H9 (cell line): ENCODE measurements at regions not wholly inside any gene's neighbourhood (a gene's known extent, or its start where the extent isn't known, plus 50 kb on each side); places are given as distances from the start of the nearest gene placed in this dataset.

Source experiments
- DNase-seq: peaks from one replicate; pipeline ENCODE4 v3.0.0-alpha.2; 2017
- H2AFZ ChIP-seq: one replicate; pipeline ENCODE4 v1.6.1; 2013; ENCODE audit warnings: mild to moderate bottlenecking, low read length, control low read depth, moderate library complexity
- H2AK5ac ChIP-seq: 2 replicates; pipeline ENCODE4 v1.6.1; 2013; ENCODE audit warnings: low read length, control low read depth, mixed read lengths; ENCODE audit not compliant: insufficient read length
- H2BK120ac ChIP-seq: one replicate; pipeline ENCODE4 v1.6.1; 2013; ENCODE audit warnings: low read depth, mild to moderate bottlenecking, low read length, control low read depth, inconsistent platforms; ENCODE audit not compliant: poor library complexity, severe bottlenecking
- H2BK12ac ChIP-seq: 2 replicates; pipeline ENCODE4 v1.6.1; 2013; ENCODE audit warnings: low read length, control low read depth, mixed read lengths, low read depth; ENCODE audit not compliant: insufficient read length
- H2BK15ac ChIP-seq: 2 replicates; pipeline ENCODE4 v1.6.1; 2013; ENCODE audit warnings: low read depth, low read length, control low read depth
- H2BK20ac ChIP-seq: one replicate; pipeline ENCODE4 v1.6.1; 2013; ENCODE audit warnings: low read depth, mild to moderate bottlenecking, low read length, control low read depth, inconsistent platforms; ENCODE audit not compliant: poor library complexity, severe bottlenecking
- H2BK5ac ChIP-seq: 2 replicates; pipeline ENCODE4 v1.6.1; 2013; ENCODE audit warnings: low read length, control low read depth, mixed read lengths; ENCODE audit not compliant: insufficient read length
- H3K14ac ChIP-seq: 2 replicates; pipeline ENCODE4 v1.6.1; 2013; ENCODE audit warnings: low read length, control low read depth; ENCODE audit not compliant: insufficient read depth
- H3K18ac ChIP-seq: 2 replicates; pipeline ENCODE4 v1.6.1; 2013; ENCODE audit warnings: low read depth, mild to moderate bottlenecking, mixed read lengths, low read length, control low read depth; ENCODE audit not compliant: insufficient read length
- H3K23ac ChIP-seq: 2 replicates; pipeline ENCODE4 v1.6.1; 2013; ENCODE audit warnings: low read length, control low read depth, mixed read lengths, low read depth; ENCODE audit not compliant: insufficient read length
- H3K23me2 ChIP-seq: 2 replicates; pipeline ENCODE4 v1.6.1; 2013; ENCODE audit warnings: low read depth, mild to moderate bottlenecking, mixed read lengths, low read length, control low read depth; ENCODE audit not compliant: insufficient read length, poor library complexity, severe bottlenecking
- H3K27ac ChIP-seq: 2 replicates; pipeline ENCODE4 v1.5.1; 2013; ENCODE audit warnings: low read length, control low read depth, mixed read lengths, low read depth; ENCODE audit not compliant: insufficient read length
- H3K27me3 ChIP-seq: 2 replicates; pipeline ENCODE4 v1.6.1; 2013; ENCODE audit warnings: low read length, control low read depth, inconsistent platforms; ENCODE audit not compliant: insufficient read depth
- H3K4ac ChIP-seq: 2 replicates; pipeline ENCODE4 v1.6.1; 2013; ENCODE audit warnings: low read depth, mild to moderate bottlenecking, control low read depth, inconsistent platforms, low read length, moderate library complexity
- H3K4me1 ChIP-seq: 2 replicates; pipeline ENCODE4 v1.6.1; 2013; ENCODE audit warnings: low read length, control low read depth, inconsistent platforms; ENCODE audit not compliant: insufficient read depth
- H3K4me2 ChIP-seq: 2 replicates; pipeline ENCODE4 v1.6.1; 2013; ENCODE audit warnings: low read length, control low read depth, mixed read lengths; ENCODE audit not compliant: insufficient read length, insufficient read depth
- H3K56ac ChIP-seq: 2 replicates; pipeline ENCODE4 v1.6.1; 2013; ENCODE audit warnings: low read depth, mild to moderate bottlenecking, mixed read lengths, low read length, control low read depth; ENCODE audit not compliant: insufficient read length
- H3K79me1 ChIP-seq: 2 replicates; pipeline ENCODE4 v1.6.1; 2013; ENCODE audit warnings: low read depth, mild to moderate bottlenecking, moderate library complexity, low read length, control low read depth, inconsistent platforms; ENCODE audit not compliant: insufficient read depth, poor library complexity, severe bottlenecking
- H3K79me2 ChIP-seq: 2 replicates; pipeline ENCODE4 v1.6.1; 2013; ENCODE audit warnings: low read length, control low read depth, inconsistent platforms; ENCODE audit not compliant: insufficient read depth
- H3K9ac ChIP-seq: 2 replicates; pipeline ENCODE4 v1.6.1; 2013; ENCODE audit warnings: low read length, control low read depth, mixed read lengths; ENCODE audit not compliant: insufficient read length; ENCODE audit errors: extremely low read depth
- H3K9me3 ChIP-seq: one replicate; pipeline ENCODE4 v1.6.1; 2013; ENCODE audit warnings: low read depth, low read length, inconsistent platforms; ENCODE audit not compliant: control insufficient read depth
- H3T11ph ChIP-seq: one replicate; pipeline ENCODE4 v1.6.1; 2013; ENCODE audit warnings: mild to moderate bottlenecking, low read length, control low read depth, inconsistent platforms
- H4K20me1 ChIP-seq: one replicate; pipeline ENCODE4 v1.6.1; 2013; ENCODE audit not compliant: control insufficient read depth, insufficient read length, insufficient read depth
- H4K5ac ChIP-seq: 2 replicates; pipeline ENCODE4 v1.6.1; 2013; ENCODE audit warnings: low read depth, mild to moderate bottlenecking, mixed read lengths, low read length, control low read depth; ENCODE audit not compliant: insufficient read length
- H4K8ac ChIP-seq: replicated peaks from 2 replicates; pipeline ENCODE4 v1.6.1; 2013; ENCODE audit warnings: low read length, control low read depth, mixed read lengths, low read depth; ENCODE audit not compliant: insufficient read length
- H4K91ac ChIP-seq: 2 replicates; pipeline ENCODE4 v1.6.1; 2013; ENCODE audit warnings: low read depth, mild to moderate bottlenecking, moderate library complexity, mixed read lengths, low read length, control low read depth; ENCODE audit not compliant: insufficient read length
- H3K27ac Mint-ChIP-seq, 3 experiments: 2 replicates in 2 of 3; 3 replicates in 1 of 3; pipeline ENCODE4 v1.8.0; 2020 to 2021; ENCODE audit warnings: mixed read lengths in 3 of 3, mild to moderate bottlenecking in 1 of 3, moderate library complexity in 1 of 3
- H3K27me3 Mint-ChIP-seq: 2 replicates; pipeline ENCODE4 v1.8.0; 2021; ENCODE audit warnings: low read depth, mild to moderate bottlenecking, moderate library complexity, mixed read lengths
- H3K36me3 Mint-ChIP-seq, 3 experiments: 2 replicates in 2 of 3; 3 replicates in 1 of 3; pipeline ENCODE4 v1.8.0; 2020 to 2021; ENCODE audit warnings: low read depth in 3 of 3, mixed read lengths in 3 of 3; ENCODE audit not compliant: insufficient read depth in 1 of 3
- H3K4me1 Mint-ChIP-seq, 2 experiments: 2 replicates each; pipeline ENCODE4 v1.8.0; 2020; ENCODE audit warnings: mixed read lengths in 2 of 2
- H3K4me3 Mint-ChIP-seq, 2 experiments: 2 replicates in 1 of 2; 3 replicates in 1 of 2; pipeline ENCODE4 v1.8.0; 2020 to 2021; ENCODE audit warnings: mild to moderate bottlenecking in 2 of 2, mixed read lengths in 2 of 2, moderate library complexity in 1 of 2
- H3K9me3 Mint-ChIP-seq, 2 experiments: 2 replicates in 1 of 2; 3 replicates in 1 of 2; pipeline ENCODE4 v1.8.0; 2020; ENCODE audit warnings: mild to moderate bottlenecking in 2 of 2, mixed read lengths in 2 of 2, moderate library complexity in 1 of 2
- whole genome bisulfite sequencing: extraction: QIAGEN DNeasy Blood & Tissue Kit; methylation state at CpG from one replicate; pipeline ENCODE4 v1.1.7; 2013; ENCODE audit warnings: missing lambda C conversion rate, low lambda C conversion rate, mixed read lengths; ENCODE audit not compliant: insufficient read length; ENCODE audit errors: extremely low coverage; 5-methylcytosine and 5-hydroxymethylcytosine counted together
- TF ChIP-seq, protein P1 (sequence below): fragments of 200-600 bp; sonication (generic); conservative IDR thresholded peaks from 3 replicates; pipeline ENCODE4 v1.8.0; 2021; ENCODE audit warnings: antibody characterized with exemption, mild to moderate bottlenecking

- H3K14ac ChIP-seq = no peak overlapping the region
- no peaks in the 10 kb centered on the region; the same call in 1 of the 2 replicates for H3K79me2 ChIP-seq
- H3K18ac ChIP-seq = no peak overlapping the region
- Mint-ChIP-seq H3K9me3 (peaks cover 0 to 9% of the 10 kb centered on the region in 2 experiments; a peak in 2 of 5 replicates), H3K36me3 (peaks cover 0 to 3% (median 0%) of the 10 kb centered on the region in 3 experiments; a peak in 2 of 7 replicates), H3K4me1 (peaks cover 16 to 18% of the 10 kb centered on the region in 2 experiments), H3K27ac (no peak overlapping the region), H3K4me3 (no peak overlapping the region), H3K27me3 (no peaks in the 10 kb centered on the region; the same call in 1 of the 2 replicates)
- no peak overlapping the region for H3K4me2 ChIP-seq
- no peak overlapping the region for H3T11ph ChIP-seq
- TF ChIP-seq, protein P1, sequence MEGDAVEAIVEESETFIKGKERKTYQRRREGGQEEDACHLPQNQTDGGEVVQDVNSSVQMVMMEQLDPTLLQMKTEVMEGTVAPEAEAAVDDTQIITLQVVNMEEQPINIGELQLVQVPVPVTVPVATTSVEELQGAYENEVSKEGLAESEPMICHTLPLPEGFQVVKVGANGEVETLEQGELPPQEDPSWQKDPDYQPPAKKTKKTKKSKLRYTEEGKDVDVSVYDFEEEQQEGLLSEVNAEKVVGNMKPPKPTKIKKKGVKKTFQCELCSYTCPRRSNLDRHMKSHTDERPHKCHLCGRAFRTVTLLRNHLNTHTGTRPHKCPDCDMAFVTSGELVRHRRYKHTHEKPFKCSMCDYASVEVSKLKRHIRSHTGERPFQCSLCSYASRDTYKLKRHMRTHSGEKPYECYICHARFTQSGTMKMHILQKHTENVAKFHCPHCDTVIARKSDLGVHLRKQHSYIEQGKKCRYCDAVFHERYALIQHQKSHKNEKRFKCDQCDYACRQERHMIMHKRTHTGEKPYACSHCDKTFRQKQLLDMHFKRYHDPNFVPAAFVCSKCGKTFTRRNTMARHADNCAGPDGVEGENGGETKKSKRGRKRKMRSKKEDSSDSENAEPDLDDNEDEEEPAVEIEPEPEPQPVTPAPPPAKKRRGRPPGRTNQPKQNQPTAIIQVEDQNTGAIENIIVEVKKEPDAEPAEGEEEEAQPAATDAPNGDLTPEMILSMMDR = no peak
- no peak overlapping the region for H3K56ac ChIP-seq
- H4K91ac ChIP-seq = no peak overlapping the region
- no peak overlapping the region for H2BK5ac ChIP-seq
- H3K79me1 ChIP-seq = no peaks in the 10 kb centered on the region
- H3K9me3 ChIP-seq = no peaks in the 10 kb centered on the region
- no peaks in the 10 kb centered on the region for H3K4me1 ChIP-seq
- H2BK15ac ChIP-seq = no peak overlapping the region
- H3K9ac ChIP-seq = no peak overlapping the region
- no peaks in the 10 kb centered on the region for H3K27me3 ChIP-seq
- H2BK20ac ChIP-seq = no peak overlapping the region
- H2BK12ac ChIP-seq = no peak overlapping the region
- H2BK120ac ChIP-seq = no peak overlapping the region
- no peak overlapping the region for H4K8ac ChIP-seq
- no peak overlapping the region for H3K23ac ChIP-seq
- no peak overlapping the region for H4K5ac ChIP-seq
- DNase-seq = no peak
- H4K20me1 ChIP-seq = no peaks in the 10 kb centered on the region
- no CpG with 5 or more reads among the region's 3 CpGs for WGBS
- no peak overlapping the region for H2AFZ ChIP-seq
- no peak overlapping the region for H2AK5ac ChIP-seq
- H3K27ac ChIP-seq = no peak overlapping the region
- H3K23me2 ChIP-seq = no peaks in the 10 kb centered on the region
- no peak overlapping the region for H3K4ac ChIP-seq
These were observed 132.0 kb upstream of the FZD8 start for GRCh38 chr10:35774109-35774508.
